Osteoblast (primary cell): ENCODE measurements at regions not wholly inside any gene's neighbourhood (a gene's known extent, or its start where the extent isn't known, plus 50 kb on each side); places are given as distances from the start of the nearest gene placed in this dataset.

Experiments
- DNase-seq: peaks from one replicate; pipeline ENCODE4 v3.0.0; 2011; ENCODE audit warnings: low spot score, mixed read lengths; ENCODE audit not compliant: insufficient read length; ENCODE audit errors: missing footprints
- H2AFZ ChIP-seq: 2 replicates; pipeline ENCODE4 v1.6.0; 2011; ENCODE audit warnings: mild to moderate bottlenecking, low read length
- H3K27ac ChIP-seq: 2 replicates; pipeline ENCODE4 v1.5.1; 2011; ENCODE audit warnings: mild to moderate bottlenecking, low read depth, low read length, moderate library complexity
- H3K27me3 ChIP-seq: 2 replicates; pipeline ENCODE4 v1.6.0; 2012; ENCODE audit warnings: mild to moderate bottlenecking, control low read depth, inconsistent platforms, low read length, moderate library complexity; ENCODE audit not compliant: insufficient read depth
- H3K36me3 ChIP-seq: 2 replicates; pipeline ENCODE4 v1.5.1; 2011; ENCODE audit warnings: mild to moderate bottlenecking, low read length, control low read depth, moderate library complexity; ENCODE audit not compliant: insufficient read depth
- H3K4me1 ChIP-seq: 2 replicates; pipeline ENCODE4 v1.5.1; 2011; ENCODE audit warnings: mild to moderate bottlenecking, low read length, control low read depth, moderate library complexity; ENCODE audit not compliant: insufficient read depth
- H3K4me2 ChIP-seq: 2 replicates; pipeline ENCODE4 v1.6.0; 2011; ENCODE audit warnings: mild to moderate bottlenecking, low read length; ENCODE audit not compliant: insufficient read depth
- H3K4me3 ChIP-seq: fragments of 200-600 bp; sonication (generic); 3 replicates; pipeline ENCODE4 v1.5.1; 2012; ENCODE audit warnings: mild to moderate bottlenecking, low read length, inconsistent platforms; ENCODE audit not compliant: insufficient read depth
- H3K79me2 ChIP-seq: 2 replicates; pipeline ENCODE4 v1.6.0; 2012; ENCODE audit warnings: mild to moderate bottlenecking, low read length, control low read depth, inconsistent platforms; ENCODE audit not compliant: insufficient read depth
- H3K9me3 ChIP-seq: 2 replicates; pipeline ENCODE4 v1.5.1; 2011; ENCODE audit warnings: low read depth, low read length, control low read depth
- H4K20me1 ChIP-seq: 2 replicates; pipeline ENCODE4 v1.6.0; 2012; ENCODE audit warnings: mild to moderate bottlenecking, low read length, control low read depth; ENCODE audit not compliant: insufficient read depth
- CTCF ChIP-seq: IDR thresholded peaks from 2 replicates; pipeline ENCODE4 v1.5.1; 2011; ENCODE audit warnings: mild to moderate bottlenecking, low read depth, low read length, moderate library complexity; ENCODE audit errors: extremely low read depth

GRCh38 chr3:34865346-34865745 lies 774.0 kb upstream of the ARPP21 start:
- H3K4me3 ChIP-seq, result no peak overlapping the region
- DNase-seq, result no peak
- no peaks in the 10 kb centered on the region for H3K9me3 ChIP-seq
- H3K27me3 ChIP-seq, result no peaks in the 10 kb centered on the region
- H3K4me2 ChIP-seq, result no peak overlapping the region
- no peaks in the 10 kb centered on the region for H3K4me1 ChIP-seq
- no peaks in the 10 kb centered on the region for H3K79me2 ChIP-seq
- no peaks in the 10 kb centered on the region for H4K20me1 ChIP-seq
- no peak for TF ChIP-seq CTCF
- H2AFZ ChIP-seq, result no peak overlapping the region
- H3K36me3 ChIP-seq, result no peaks in the 10 kb centered on the region
- no peak overlapping the region for H3K27ac ChIP-seq

- no peaks in the 10 kb centered on the region for H3K27me3 ChIP-seq
- no peaks in the 10 kb centered on the region for H4K20me1 ChIP-seq
- H3K27ac ChIP-seq, result no peak overlapping the region
- H3K36me3 ChIP-seq, result no peaks in the 10 kb centered on the region
- H3K79me2 ChIP-seq, result no peaks in the 10 kb centered on the region
- no peak overlapping the region for H3K4me3 ChIP-seq
- H3K9me3 ChIP-seq, result no peaks in the 10 kb centered on the region
- H3K4me1 ChIP-seq, result no peaks in the 10 kb centered on the region
- DNase-seq, result no peak
- no peak overlapping the region for H3K4me2 ChIP-seq
- no peak overlapping the region for H2AFZ ChIP-seq
- no peak for TF ChIP-seq CTCF
Observed at GRCh38 chr3:34868935-34869334, 770.4 kb upstream of the ARPP21 start.

- H3K27me3 ChIP-seq, result no peaks in the 10 kb centered on the region
- no peak overlapping the region for H3K27ac ChIP-seq
- no peak for DNase-seq
- no peak overlapping the region for H3K4me2 ChIP-seq
- no peak for TF ChIP-seq CTCF
- H2AFZ ChIP-seq, result no peak overlapping the region
- no peak overlapping the region for H3K4me3 ChIP-seq
- H3K9me3 ChIP-seq, result no peaks in the 10 kb centered on the region
- H3K79me2 ChIP-seq, result no peaks in the 10 kb centered on the region
- no peaks in the 10 kb centered on the region for H3K4me1 ChIP-seq
- H4K20me1 ChIP-seq, result no peaks in the 10 kb centered on the region
- no peaks in the 10 kb centered on the region for H3K36me3 ChIP-seq
Observed at GRCh38 chr3:34869696-34870095, 769.6 kb upstream of the ARPP21 start.

GRCh38 chr3:34872406-34872805 lies 766.9 kb upstream of the ARPP21 start:
- H3K27ac ChIP-seq, result no peak overlapping the region
- no peak for DNase-seq
- no peak for TF ChIP-seq CTCF

More at GRCh38 chr3:34872406-34872805, 766.9 kb upstream of the ARPP21 start:
- no peak overlapping the region for H3K4me2 ChIP-seq
- H3K27me3 ChIP-seq, result no peaks in the 10 kb centered on the region
- no peaks in the 10 kb centered on the region for H3K4me1 ChIP-seq
- H4K20me1 ChIP-seq, result no peaks in the 10 kb centered on the region
- H2AFZ ChIP-seq, result no peak overlapping the region
- H3K79me2 ChIP-seq, result no peaks in the 10 kb centered on the region
- no peaks in the 10 kb centered on the region for H3K36me3 ChIP-seq
- H3K9me3 ChIP-seq, result no peaks in the 10 kb centered on the region
- no peak overlapping the region for H3K4me3 ChIP-seq
